ENCODE measurements at regions not wholly inside any gene's neighbourhood (a gene's known extent, or its start where the extent isn't known, plus 50 kb on each side); places are given as distances from the start of the nearest gene placed in this dataset.

DNA sequence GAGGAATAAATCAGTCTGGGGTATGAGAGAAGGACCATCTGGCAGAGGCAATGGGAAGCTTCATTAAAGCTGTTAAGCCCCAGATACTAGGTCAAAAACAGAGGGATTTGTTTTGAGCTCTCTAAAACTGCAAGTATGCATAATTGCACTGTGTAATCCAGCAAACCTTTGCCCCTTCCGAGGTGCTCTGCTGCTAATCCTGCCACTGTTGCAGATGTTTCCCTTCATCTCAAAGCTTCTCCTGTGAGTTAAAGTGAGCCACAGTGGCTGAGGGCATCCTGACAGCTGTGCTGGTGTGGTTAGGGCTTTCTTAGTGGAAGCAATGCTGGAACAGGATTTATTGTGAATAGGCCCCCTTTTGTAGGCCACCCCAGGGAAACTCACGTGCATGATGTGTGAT lies 160.3 kb upstream of the TRPC7 start:
- Histone ChIP-seq H3K4me1 (no peaks in the 10 kb centered on the region), H3K9me3 (no peaks in the 10 kb centered on the region), H3K36me3 (no peaks in the 10 kb centered on the region), H3K27ac (no peak overlapping the region), H3K4me3 (no peak overlapping the region), H3K27me3 (no peaks in the 10 kb centered on the region)
- TF ChIP-seq, protein P1, sequence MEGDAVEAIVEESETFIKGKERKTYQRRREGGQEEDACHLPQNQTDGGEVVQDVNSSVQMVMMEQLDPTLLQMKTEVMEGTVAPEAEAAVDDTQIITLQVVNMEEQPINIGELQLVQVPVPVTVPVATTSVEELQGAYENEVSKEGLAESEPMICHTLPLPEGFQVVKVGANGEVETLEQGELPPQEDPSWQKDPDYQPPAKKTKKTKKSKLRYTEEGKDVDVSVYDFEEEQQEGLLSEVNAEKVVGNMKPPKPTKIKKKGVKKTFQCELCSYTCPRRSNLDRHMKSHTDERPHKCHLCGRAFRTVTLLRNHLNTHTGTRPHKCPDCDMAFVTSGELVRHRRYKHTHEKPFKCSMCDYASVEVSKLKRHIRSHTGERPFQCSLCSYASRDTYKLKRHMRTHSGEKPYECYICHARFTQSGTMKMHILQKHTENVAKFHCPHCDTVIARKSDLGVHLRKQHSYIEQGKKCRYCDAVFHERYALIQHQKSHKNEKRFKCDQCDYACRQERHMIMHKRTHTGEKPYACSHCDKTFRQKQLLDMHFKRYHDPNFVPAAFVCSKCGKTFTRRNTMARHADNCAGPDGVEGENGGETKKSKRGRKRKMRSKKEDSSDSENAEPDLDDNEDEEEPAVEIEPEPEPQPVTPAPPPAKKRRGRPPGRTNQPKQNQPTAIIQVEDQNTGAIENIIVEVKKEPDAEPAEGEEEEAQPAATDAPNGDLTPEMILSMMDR (IDR thresholded peaks at IDR 0.05) = no peak
- no peak for DNase-seq (ENCODE audit: low spot score)

DNA sequence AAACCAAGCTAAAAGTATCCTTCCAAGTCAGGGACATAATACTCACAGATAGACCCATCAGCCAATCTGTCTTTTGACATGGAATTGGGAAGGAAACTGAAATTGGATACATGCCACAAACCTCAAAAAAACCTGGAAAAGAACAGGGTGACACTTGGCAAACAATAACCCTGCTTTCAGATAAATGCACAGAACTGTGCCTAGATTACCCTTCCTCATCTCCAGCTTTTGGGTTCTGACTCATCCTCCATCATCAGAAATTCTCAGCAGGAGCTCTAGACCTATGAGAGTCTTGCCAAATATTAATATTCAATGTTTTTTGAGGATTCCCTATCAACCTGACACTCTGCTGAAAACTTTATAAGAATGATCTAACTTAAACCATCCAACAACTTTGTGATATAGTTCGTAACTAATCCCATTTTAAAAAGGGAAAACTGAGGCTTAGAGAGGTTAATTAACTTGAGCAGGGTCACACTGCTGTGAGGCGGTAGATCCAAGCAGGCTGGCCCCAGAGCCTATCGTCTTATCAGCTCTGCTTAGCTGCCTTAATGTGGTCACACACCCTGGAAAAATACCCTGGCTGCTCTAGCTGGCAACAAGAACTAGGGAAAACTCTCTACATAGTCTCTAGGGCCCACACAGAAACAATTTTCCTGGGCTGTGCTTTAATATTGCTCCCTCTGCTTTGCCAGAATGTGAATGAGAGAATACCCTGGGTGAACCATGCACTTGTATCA lies 157.0 kb upstream of the TRPC7 start:
- DNase-seq (ENCODE audit: low spot score) = no peak
- H3K4me3 ChIP-seq = no peak overlapping the region
- no peaks in the 10 kb centered on the region for H3K4me1 ChIP-seq
- TF ChIP-seq, protein P1 (IDR thresholded peaks at IDR 0.05) = no peak
- H3K9me3 ChIP-seq = no peaks in the 10 kb centered on the region
- no peaks in the 10 kb centered on the region for H3K27me3 ChIP-seq
- H3K36me3 ChIP-seq = no peaks in the 10 kb centered on the region
- no peak overlapping the region for H3K27ac ChIP-seq

DNA sequence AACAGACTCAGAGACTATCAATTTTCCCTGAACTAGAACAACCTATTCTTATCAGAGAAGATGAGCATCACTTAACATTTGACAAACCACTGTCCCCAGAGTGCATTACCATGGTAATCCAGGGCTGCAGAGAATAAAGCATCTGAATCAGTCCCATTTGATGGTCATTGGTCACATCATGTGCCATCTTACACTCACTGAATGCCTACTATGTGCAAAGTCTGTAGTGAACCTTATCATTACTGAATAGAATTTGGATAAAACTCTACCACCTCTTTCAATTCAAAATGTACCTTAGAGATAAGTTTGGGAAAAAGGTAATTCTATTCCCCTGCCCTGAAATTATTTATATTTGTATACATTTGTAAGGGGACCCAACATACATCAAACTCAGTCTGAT lies 156.4 kb upstream of the TRPC7 start:
- no peak for DNase-seq (ENCODE audit: low spot score)
- Histone ChIP-seq H3K27me3 (no peaks in the 10 kb centered on the region), H3K4me3 (no peak overlapping the region), H3K9me3 (no peaks in the 10 kb centered on the region), H3K27ac (no peak overlapping the region), H3K36me3 (no peaks in the 10 kb centered on the region), H3K4me1 (no peaks in the 10 kb centered on the region)
- TF ChIP-seq, protein P1 (IDR thresholded peaks at IDR 0.05) = no peak

DNA sequence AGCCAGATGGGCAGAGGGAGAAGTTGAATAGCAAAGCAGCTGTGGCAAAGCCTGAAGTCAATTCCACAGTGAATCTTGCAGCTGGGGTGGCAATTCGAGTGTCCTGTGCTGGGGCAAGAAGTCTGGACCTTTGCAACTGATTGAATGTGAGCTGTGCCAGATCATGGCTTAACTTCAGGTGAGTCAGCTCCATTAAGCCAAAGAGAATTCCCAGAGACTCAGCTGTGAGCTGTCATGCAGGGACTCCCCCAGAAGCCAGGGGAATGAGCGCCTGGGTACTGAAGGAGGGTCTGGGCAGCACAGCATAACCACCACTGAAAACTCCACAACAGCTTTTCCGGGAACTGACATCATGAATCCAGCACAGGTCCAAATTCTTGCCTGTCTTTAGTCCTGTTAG lies 153.5 kb upstream of the TRPC7 start:
- no peak overlapping the region for H3K27ac ChIP-seq
- TF ChIP-seq, protein P1 (IDR thresholded peaks at IDR 0.05) = no peak
- H3K4me3 ChIP-seq = no peak overlapping the region
- no peaks in the 10 kb centered on the region for H3K36me3 ChIP-seq
- H3K9me3 ChIP-seq = no peaks in the 10 kb centered on the region
- H3K4me1 ChIP-seq = no peaks in the 10 kb centered on the region
- no peak for DNase-seq (ENCODE audit: low spot score)
- H3K27me3 ChIP-seq = no peaks in the 10 kb centered on the region

DNA sequence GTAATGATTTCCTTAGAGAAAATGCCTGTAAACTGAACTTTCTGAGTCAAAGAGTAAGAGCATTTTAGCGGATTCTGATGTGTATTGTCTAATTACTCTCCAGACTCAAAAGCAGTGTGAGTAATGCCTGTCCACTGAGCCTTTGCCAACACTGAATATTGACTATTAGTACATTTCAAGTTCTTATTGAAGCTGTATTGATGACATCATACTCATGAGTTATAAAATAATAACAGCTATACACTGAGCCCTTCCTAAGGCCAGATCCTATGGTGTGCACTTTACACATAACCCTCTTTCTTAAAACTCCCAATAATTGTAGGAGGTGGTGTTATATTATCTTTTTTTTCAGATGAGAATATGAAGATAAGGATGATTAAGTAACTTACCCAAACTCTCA lies 152.8 kb upstream of the TRPC7 start:
- H3K4me3 ChIP-seq = no peak overlapping the region
- no peak for DNase-seq (ENCODE audit: low spot score)
- no peaks in the 10 kb centered on the region for H3K9me3 ChIP-seq

More for the DNA sequence above, 152.8 kb upstream of the TRPC7 start:
- no peaks in the 10 kb centered on the region for H3K4me1 ChIP-seq
- H3K36me3 ChIP-seq = no peaks in the 10 kb centered on the region
- H3K27me3 ChIP-seq = no peaks in the 10 kb centered on the region
- no peak overlapping the region for H3K27ac ChIP-seq
- TF ChIP-seq, protein P1 (IDR thresholded peaks at IDR 0.05) = no peak

Data from right atrium auricular region (tissue), 2 donors.